ENCODE measurements at regions not wholly inside any gene's neighbourhood (a gene's known extent, or its start where the extent isn't known, plus 50 kb on each side); places are given as distances from the start of the nearest gene placed in this dataset.

GRCh38 chr3:21894459-21895340 lies 143.7 kb upstream of the ZNF385D start:
- Histone ChIP-seq H4K20me1 (ENCODE audit: insufficient read depth, low read length) (no peaks in the 10 kb centered on the region), H3K27me3 (ENCODE audit: insufficient read depth, low read length) (no peaks in the 10 kb centered on the region), H3K27ac (ENCODE audit: low read depth, low read length, poor library complexity, severe bottlenecking) (no peak overlapping the region), H3K79me2 (ENCODE audit: insufficient read depth, low read length) (no peaks in the 10 kb centered on the region), H3K9me3 (ENCODE audit: low read length) (no peaks in the 10 kb centered on the region), H3F3A (ENCODE audit: insufficient read depth, low read length) (no peaks in the 10 kb centered on the region), H3K4me3 (ENCODE audit: low read depth, low read length, poor library complexity, severe bottlenecking) (no peak overlapping the region), H3K9ac (ENCODE audit: low read length) (no peak overlapping the region), H3K36me3 (ENCODE audit: insufficient read depth, low read length) (no peaks in the 10 kb centered on the region), H3K4me1 (ENCODE audit: insufficient read depth, low read length, severe bottlenecking) (no peaks in the 10 kb centered on the region), H2AFZ (ENCODE audit: low read length) (no peak overlapping the region), H3K4me2 (ENCODE audit: low read length) (no peak overlapping the region), H3K9me2 (ENCODE audit: low read depth, low read length) (no peaks in the 10 kb centered on the region)
- TF ChIP-seq, protein P1, sequence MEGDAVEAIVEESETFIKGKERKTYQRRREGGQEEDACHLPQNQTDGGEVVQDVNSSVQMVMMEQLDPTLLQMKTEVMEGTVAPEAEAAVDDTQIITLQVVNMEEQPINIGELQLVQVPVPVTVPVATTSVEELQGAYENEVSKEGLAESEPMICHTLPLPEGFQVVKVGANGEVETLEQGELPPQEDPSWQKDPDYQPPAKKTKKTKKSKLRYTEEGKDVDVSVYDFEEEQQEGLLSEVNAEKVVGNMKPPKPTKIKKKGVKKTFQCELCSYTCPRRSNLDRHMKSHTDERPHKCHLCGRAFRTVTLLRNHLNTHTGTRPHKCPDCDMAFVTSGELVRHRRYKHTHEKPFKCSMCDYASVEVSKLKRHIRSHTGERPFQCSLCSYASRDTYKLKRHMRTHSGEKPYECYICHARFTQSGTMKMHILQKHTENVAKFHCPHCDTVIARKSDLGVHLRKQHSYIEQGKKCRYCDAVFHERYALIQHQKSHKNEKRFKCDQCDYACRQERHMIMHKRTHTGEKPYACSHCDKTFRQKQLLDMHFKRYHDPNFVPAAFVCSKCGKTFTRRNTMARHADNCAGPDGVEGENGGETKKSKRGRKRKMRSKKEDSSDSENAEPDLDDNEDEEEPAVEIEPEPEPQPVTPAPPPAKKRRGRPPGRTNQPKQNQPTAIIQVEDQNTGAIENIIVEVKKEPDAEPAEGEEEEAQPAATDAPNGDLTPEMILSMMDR (IDR thresholded peaks at IDR 0.05; ENCODE audit: low read length), result peak; percentile 41
- no peak for TF ChIP-seq EZH2 (IDR thresholded peaks at IDR 0.05; ENCODE audit: borderline replicate concordance, low read length)

DNA sequence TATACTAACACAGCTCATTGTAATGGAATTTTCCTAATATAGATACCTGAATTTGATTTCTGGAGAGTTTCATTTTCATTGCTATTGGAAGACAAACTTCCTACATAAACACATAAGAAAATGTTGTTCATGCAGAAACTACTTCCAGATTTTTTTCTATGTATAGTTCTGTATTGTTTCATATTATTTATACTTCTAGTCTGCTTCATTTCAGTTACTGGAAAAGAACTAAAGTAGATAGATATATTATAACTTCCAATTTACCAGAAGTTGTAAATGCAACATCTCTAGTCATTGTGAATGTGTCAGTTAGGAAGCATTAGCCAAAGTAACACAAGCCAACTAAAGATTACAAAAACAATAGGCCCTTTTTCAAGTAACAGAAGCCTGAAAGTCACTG lies 147.3 kb upstream of the ZNF385D start:
- no peak for TF ChIP-seq EZH2 (IDR thresholded peaks at IDR 0.05; ENCODE audit: borderline replicate concordance, low read length)
- TF ChIP-seq, protein P1 (IDR thresholded peaks at IDR 0.05; ENCODE audit: low read length), result no peak
- no peaks in the 10 kb centered on the region for H3K79me2 ChIP-seq (ENCODE audit: insufficient read depth, low read length)

GRCh38 chr3:21901484-21901883 lies 150.5 kb upstream of the ZNF385D start:
- no peaks in the 10 kb centered on the region for H3F3A ChIP-seq (ENCODE audit: insufficient read depth, low read length)
- no peaks in the 10 kb centered on the region for H3K9me3 ChIP-seq (ENCODE audit: low read length)
- no peak overlapping the region for H3K9ac ChIP-seq (ENCODE audit: low read length)
- H3K4me2 ChIP-seq (ENCODE audit: low read length), result no peak overlapping the region
- no peak overlapping the region for H3K4me3 ChIP-seq (ENCODE audit: low read depth, low read length, poor library complexity, severe bottlenecking)
- no peaks in the 10 kb centered on the region for H4K20me1 ChIP-seq (ENCODE audit: insufficient read depth, low read length)
- H3K27ac ChIP-seq (ENCODE audit: low read depth, low read length, poor library complexity, severe bottlenecking), result no peak overlapping the region
- TF ChIP-seq, protein P1 (IDR thresholded peaks at IDR 0.05; ENCODE audit: low read length), result no peak
- TF ChIP-seq EZH2 (IDR thresholded peaks at IDR 0.05; ENCODE audit: borderline replicate concordance, low read length), result no peak
- H3K79me2 ChIP-seq (ENCODE audit: insufficient read depth, low read length), result no peaks in the 10 kb centered on the region
- H3K36me3 ChIP-seq (ENCODE audit: insufficient read depth, low read length), result no peaks in the 10 kb centered on the region
- no peak overlapping the region for H2AFZ ChIP-seq (ENCODE audit: low read length)
- no peaks in the 10 kb centered on the region for H3K27me3 ChIP-seq (ENCODE audit: insufficient read depth, low read length)
- H3K9me2 ChIP-seq (ENCODE audit: low read depth, low read length), result no peaks in the 10 kb centered on the region
- H3K4me1 ChIP-seq (ENCODE audit: insufficient read depth, low read length, severe bottlenecking), result no peaks in the 10 kb centered on the region

More for the DNA sequence above, 147.3 kb upstream of the ZNF385D start:
- Histone ChIP-seq H3K4me2 (ENCODE audit: low read length) (no peak overlapping the region), H4K20me1 (ENCODE audit: insufficient read depth, low read length) (no peaks in the 10 kb centered on the region), H3K27ac (ENCODE audit: low read depth, low read length, poor library complexity, severe bottlenecking) (no peak overlapping the region), H3K9ac (ENCODE audit: low read length) (no peak overlapping the region), H3F3A (ENCODE audit: insufficient read depth, low read length) (no peaks in the 10 kb centered on the region), H3K36me3 (ENCODE audit: insufficient read depth, low read length) (no peaks in the 10 kb centered on the region), H3K4me3 (ENCODE audit: low read depth, low read length, poor library complexity, severe bottlenecking) (no peak overlapping the region), H3K9me2 (ENCODE audit: low read depth, low read length) (no peaks in the 10 kb centered on the region), H3K4me1 (ENCODE audit: insufficient read depth, low read length, severe bottlenecking) (no peaks in the 10 kb centered on the region), H3K27me3 (ENCODE audit: insufficient read depth, low read length) (no peaks in the 10 kb centered on the region), H3K9me3 (ENCODE audit: low read length) (no peaks in the 10 kb centered on the region), H2AFZ (ENCODE audit: low read length) (no peak overlapping the region)
